Gastroesophageal sphincter (tissue), 4 donors: ENCODE measurements at regions not wholly inside any gene's neighbourhood (a gene's known extent, or its start where the extent isn't known, plus 50 kb on each side); places are given as distances from the start of the nearest gene placed in this dataset.

ENCODE experiments used
- ATAC-seq: fragments of 150-250 bp; one replicate; pipeline ENCODE4 v1.9.1; 2016; ENCODE audit warnings: mild to moderate bottlenecking, moderate library complexity
- H3K27ac ChIP-seq, 4 donors: fragments of 200-600 bp; sonication (generic) in 3 of 4; 1 replicate in 3 of 4; 2 replicates in 1 of 4; pipeline ENCODE4 v1.5.1; 2016 to 2019
- H3K27me3 ChIP-seq: fragments of 200-600 bp; sonication (generic); one replicate; pipeline ENCODE4 v1.5.1; 2019
- H3K36me3 ChIP-seq, 2 donors: fragments of 200-600 bp; sonication (generic); one replicate each; pipeline ENCODE4 v1.5.1; 2019; ENCODE audit warnings: control low read depth in 1 of 2
- H3K4me1 ChIP-seq, 3 donors: fragments of 200-600 bp; sonication (generic); 1 replicate in 2 of 3; 2 replicates in 1 of 3; pipeline ENCODE4 v1.5.1; 2016 to 2019; ENCODE audit warnings: control low read depth in 2 of 3
- H3K4me3 ChIP-seq, 2 donors: fragments of 200-600 bp; sonication (generic); one replicate each; pipeline ENCODE4 v1.5.1; 2019; ENCODE audit warnings: mild to moderate bottlenecking in 1 of 2, moderate library complexity in 1 of 2
- H3K9me3 ChIP-seq, 3 donors: fragments of 200-600 bp; sonication (generic); one replicate each; pipeline ENCODE4 v1.5.1; 2017 to 2019; ENCODE audit warnings: control low read depth in 2 of 3
- CTCF ChIP-seq, 4 experiments: fragments of 200-600 bp in 2 of 4; fragments of 450-650 bp in 2 of 4; sonication (generic) in 1 of 4; IDR thresholded peaks; one replicate each; pipeline ENCODE4 v1.5.1; 2017 to 2019; ENCODE audit warnings: antibody characterized with exemption in 4 of 4, mild to moderate bottlenecking in 2 of 4, moderate library complexity in 2 of 4
- EP300 ChIP-seq: sonication (generic); formaldehyde crosslinking; IDR thresholded peaks from one replicate; pipeline ENCODE4 v1.6.1; 2017; ENCODE audit warnings: antibody characterized with exemption, mild to moderate bottlenecking
- POLR2A ChIP-seq, 2 donors: fragments of 450-650 bp; IDR thresholded peaks; one replicate each; pipeline ENCODE4 v1.6.1; 2017; ENCODE audit warnings: antibody characterized with exemption in 2 of 2, mild to moderate bottlenecking in 2 of 2, moderate library complexity in 1 of 2
- POLR2AphosphoS5 ChIP-seq: sonication (generic); formaldehyde crosslinking; IDR thresholded peaks from one replicate; pipeline ENCODE4 v1.6.1; 2017; ENCODE audit warnings: antibody characterized with exemption
- WGBS, 2 donors: methylation state at CpG; one replicate each; pipeline ENCODE4 v1.1.5; 2018; ENCODE audit warnings: low coverage in 1 of 2; 5-methylcytosine and 5-hydroxymethylcytosine counted together

- no peaks in the 10 kb centered on the region for H3K27me3 ChIP-seq
- no peaks in the 10 kb centered on the region for H3K36me3 ChIP-seq
- H3K27ac ChIP-seq: no peak overlapping the region
- ATAC-seq: no peak
- TF ChIP-seq EP300 (no peak), POLR2AphosphoS5 (no peak), CTCF (IDR thresholded peaks at IDR 0.05) (no peak), POLR2A (IDR thresholded peaks at IDR 0.05) (no peak)
- H3K4me1 ChIP-seq: peaks cover 0 to 22% (median under 1%) of the 10 kb centered on the region in 3 donors
- WGBS, 2 donors: 90 to 100% methylated on average over 1 to 4 of the region's 9 CpGs
- H3K4me3 ChIP-seq: no peak overlapping the region
- H3K9me3 ChIP-seq: no peaks in the 10 kb centered on the region
These were observed 134.4 kb downstream of the SMAD6 start for GRCh38 chr15:66836231-66837030.

GRCh38 chr15:66838202-66838601 lies 136.2 kb downstream of the SMAD6 start:
- no peaks in the 10 kb centered on the region for H3K36me3 ChIP-seq
- H3K4me1 ChIP-seq: peaks cover 0 to 34% (median 12%) of the 10 kb centered on the region in 3 donors
- no peak for ATAC-seq
- no peak overlapping the region for H3K27ac ChIP-seq
- H3K27me3 ChIP-seq: no peaks in the 10 kb centered on the region
- H3K4me3 ChIP-seq: no peak overlapping the region
- 67% methylated on average over 2 of the region's 7 CpGs; no CpG with 5 or more reads in 1 of the 2 donors for WGBS, 2 donors
- TF ChIP-seq CTCF (IDR thresholded peaks at IDR 0.05): no peak
- no peak for TF ChIP-seq POLR2AphosphoS5
- TF ChIP-seq EP300: no peak
- no peak for TF ChIP-seq POLR2A (IDR thresholded peaks at IDR 0.05)
- H3K9me3 ChIP-seq: no peaks in the 10 kb centered on the region

- Histone ChIP-seq H3K9me3 (no peaks in the 10 kb centered on the region), H3K4me3 (no peak overlapping the region), H3K36me3 (no peaks in the 10 kb centered on the region), H3K27ac (no peak overlapping the region), H3K4me1 (peaks cover 0 to 39% (median 17%) of the 10 kb centered on the region in 3 donors), H3K27me3 (no peaks in the 10 kb centered on the region)
- TF ChIP-seq POLR2AphosphoS5 (no peak), POLR2A (IDR thresholded peaks at IDR 0.05) (no peak), CTCF (IDR thresholded peaks at IDR 0.05) (peak in 3 of 4 experiments; percentile 43 to 52 (median 43))
- ATAC-seq: no peak
- WGBS, 2 donors: 47 to 48% methylated on average over 5 of the region's 5 CpGs
These were observed 136.7 kb downstream of the SMAD6 start for GRCh38 chr15:66838671-66839239.

- Histone ChIP-seq H3K9me3 (no peaks in the 10 kb centered on the region), H3K4me3 (no peak overlapping the region), H3K27me3 (no peaks in the 10 kb centered on the region), H3K27ac (peak overlapping the region in 2 of 4 donors; percentile 24 to 92), H3K36me3 (no peaks in the 10 kb centered on the region), H3K4me1 (peaks cover 0 to 48% (median 22%) of the 10 kb centered on the region in 3 donors)
- no peak for ATAC-seq
- TF ChIP-seq POLR2AphosphoS5: no peak
- no peak for TF ChIP-seq POLR2A (IDR thresholded peaks at IDR 0.05)
- no peak for TF ChIP-seq CTCF (IDR thresholded peaks at IDR 0.05)
- no peak for TF ChIP-seq EP300
- WGBS, 2 donors: 74 to 100% methylated on average over 3 to 4 of the region's 4 CpGs
These were observed 137.6 kb downstream of the SMAD6 start for GRCh38 chr15:66839506-66840112.
